ENCODE measurements at regions not wholly inside any gene's neighbourhood (a gene's known extent, or its start where the extent isn't known, plus 50 kb on each side); places are given as distances from the start of the nearest gene placed in this dataset.
"Not testable (repeated sequence)": the region's sequence is repeated elsewhere in the genome, so short reads cannot be mapped to it uniquely, and the experiment has no call there.

GRCh38 chr12:131598717-131599116 is 112.2 kb upstream of the SFSWAP start:
- H3K4me3 ChIP-seq (ENCODE audit: low read depth, low read length, poor library complexity, severe bottlenecking), result no peak overlapping the region
- ChIA-PET POLR2A (ENCODE audit: low non-redundant PET) (no interaction called here), CTCF (no interaction called here)
- no TSS peak for BruUV-seq (replicated peaks)
- H3K9me3 ChIP-seq (ENCODE audit: low read depth, low read length, poor library complexity, severe bottlenecking), result no peaks in the 10 kb centered on the region
- H3K27me3 ChIP-seq (replicated peaks; ENCODE audit: insufficient read depth, low read depth, low read length, poor library complexity), result peaks cover 14% of the 10 kb centered on the region
- no peak for TF ChIP-seq EZH2 (IDR thresholded peaks at IDR 0.05; ENCODE audit: borderline replicate concordance, low read depth, low read length, poor library complexity, severe bottlenecking)
- TF ChIP-seq CTCF (conservative IDR thresholded peaks at IDR 0.05; ENCODE audit: low read depth, low read length), result no peak
- no peaks in the 10 kb centered on the region for H3K4me1 ChIP-seq (ENCODE audit: insufficient read depth, low read length, poor library complexity, severe bottlenecking)
- H3K27ac ChIP-seq (ENCODE audit: low read depth, low read length, poor library complexity, severe bottlenecking), result no peak overlapping the region
- no peaks in the 10 kb centered on the region for H3K36me3 ChIP-seq (ENCODE audit: insufficient read depth, low read length, poor library complexity, severe bottlenecking)
- intact Hi-C loops (cut with micrococcal nuclease; ENCODE audit: unreplicated experiment), result no loop called here
- DNase-seq (ENCODE audit: low spot score), result no peak

GRCh38 chr12:131599190-131600159 is 111.4 kb upstream of the SFSWAP start:
- CTCF ChIA-PET, result no interaction called here
- no TSS peak for BruUV-seq (replicated peaks)
- no peaks in the 10 kb centered on the region for H3K9me3 ChIP-seq (ENCODE audit: low read depth, low read length, poor library complexity, severe bottlenecking)
- H3K36me3 ChIP-seq (ENCODE audit: insufficient read depth, low read length, poor library complexity, severe bottlenecking), result no peaks in the 10 kb centered on the region
- DNase-seq (ENCODE audit: low spot score), result no peak
- H3K27me3 ChIP-seq (replicated peaks; ENCODE audit: insufficient read depth, low read depth, low read length, poor library complexity), result peaks cover 18% of the 10 kb centered on the region
- H3K4me3 ChIP-seq (ENCODE audit: low read depth, low read length, poor library complexity, severe bottlenecking), result no peak overlapping the region
- H3K4me1 ChIP-seq (ENCODE audit: insufficient read depth, low read length, poor library complexity, severe bottlenecking), result no peaks in the 10 kb centered on the region
- no peak for TF ChIP-seq EZH2 (IDR thresholded peaks at IDR 0.05; ENCODE audit: borderline replicate concordance, low read depth, low read length, poor library complexity, severe bottlenecking)
- no peak for TF ChIP-seq CTCF (conservative IDR thresholded peaks at IDR 0.05; ENCODE audit: low read depth, low read length)
- no peak overlapping the region for H3K27ac ChIP-seq (ENCODE audit: low read depth, low read length, poor library complexity, severe bottlenecking)
- intact Hi-C loops (cut with micrococcal nuclease; ENCODE audit: unreplicated experiment), result loop anchor here (10.0 kb wide), 1 partner anchor 115 kb away; the partner anchor contains the start of gene SFSWAP
- POLR2A ChIA-PET (ENCODE audit: low non-redundant PET), result no interaction called here

GRCh38 chr12:131600160-131600532 is 110.7 kb upstream of the SFSWAP start:
- CTCF ChIA-PET, result no interaction called here
- intact Hi-C loops (cut with micrococcal nuclease; ENCODE audit: unreplicated experiment), result loop anchor here (10.0 kb wide), 1 partner anchor 115 kb away; the partner anchor contains the start of gene SFSWAP
- Histone ChIP-seq H3K9me3 (ENCODE audit: low read depth, low read length, poor library complexity, severe bottlenecking) (no peaks in the 10 kb centered on the region), H3K4me3 (ENCODE audit: low read depth, low read length, poor library complexity, severe bottlenecking) (no peak overlapping the region), H3K27me3 (replicated peaks; ENCODE audit: insufficient read depth, low read depth, low read length, poor library complexity) (peaks cover 25% of the 10 kb centered on the region), H3K4me1 (ENCODE audit: insufficient read depth, low read length, poor library complexity, severe bottlenecking) (no peaks in the 10 kb centered on the region), H3K27ac (ENCODE audit: low read depth, low read length, poor library complexity, severe bottlenecking) (no peak overlapping the region), H3K36me3 (ENCODE audit: insufficient read depth, low read length, poor library complexity, severe bottlenecking) (no peaks in the 10 kb centered on the region)
- POLR2A ChIA-PET (ENCODE audit: low non-redundant PET), result no interaction called here
- TF ChIP-seq EZH2 (IDR thresholded peaks at IDR 0.05; ENCODE audit: borderline replicate concordance, low read depth, low read length, poor library complexity, severe bottlenecking) (no peak), CTCF (conservative IDR thresholded peaks at IDR 0.05; ENCODE audit: low read depth, low read length) (no peak)
- BruUV-seq (replicated peaks), result no TSS peak
- DNase-seq (ENCODE audit: low spot score), result no peak

GRCh38 chr12:131601499-131601898 is 109.4 kb upstream of the SFSWAP start:
- CTCF ChIA-PET; H3K9me3 ChIP-seq (ENCODE audit: low read depth, low read length, poor library complexity, severe bottlenecking); POLR2A ChIA-PET (ENCODE audit: low non-redundant PET); H3K27ac ChIP-seq (ENCODE audit: low read depth, low read length, poor library complexity, severe bottlenecking); DNase-seq (ENCODE audit: low spot score); H3K4me3 ChIP-seq (ENCODE audit: low read depth, low read length, poor library complexity, severe bottlenecking); H3K36me3 ChIP-seq (ENCODE audit: insufficient read depth, low read length, poor library complexity, severe bottlenecking); H3K4me1 ChIP-seq (ENCODE audit: insufficient read depth, low read length, poor library complexity, severe bottlenecking); BruUV-seq (replicated peaks): not testable (repeated sequence)
- peaks cover 23% of the 10 kb centered on the region for H3K27me3 ChIP-seq (replicated peaks; ENCODE audit: insufficient read depth, low read depth, low read length, poor library complexity)
- intact Hi-C loops (cut with micrococcal nuclease; ENCODE audit: unreplicated experiment), result loop anchor here (10.0 kb wide), 1 partner anchor 113 kb away; the partner anchor contains the start of gene SFSWAP
